GM23338 (cell line): ENCODE measurements at regions not wholly inside any gene's neighbourhood (a gene's known extent, or its start where the extent isn't known, plus 50 kb on each side); places are given as distances from the start of the nearest gene placed in this dataset.

Source experiments
- ATAC-seq: fragments of 200-7000 bp; cut with Tn5 transposase; 3 replicates; pipeline ENCODE4 v1.9.1; 2020
- DNase-seq: peaks from one replicate; pipeline ENCODE4 v3.0.0-alpha.2; 2015; ENCODE audit warnings: low spot score
- H2AFZ ChIP-seq: fragments of 200-600 bp; sonication (generic); 2 replicates; pipeline ENCODE4 v1.8.0; 2016; ENCODE audit warnings: antibody characterized with exemption, mild to moderate bottlenecking, moderate library complexity
- H3F3A ChIP-seq: fragments of 200-600 bp; sonication (generic); replicated peaks from 2 replicates; pipeline ENCODE4 v1.8.0; 2017; ENCODE audit warnings: antibody characterized with exemption, mixed run types, low read depth
- H3K27ac ChIP-seq: fragments of 200-600 bp; sonication (generic); 2 replicates; pipeline ENCODE4 v1.6.1; 2016; ENCODE audit warnings: low read depth
- H3K27me3 ChIP-seq: fragments of 200-600 bp; sonication (generic); 2 replicates; pipeline ENCODE4 v1.8.0; 2016; ENCODE audit warnings: mild to moderate bottlenecking, mixed run types, moderate library complexity; ENCODE audit not compliant: insufficient read depth
- H3K36me3 ChIP-seq: fragments of 200-600 bp; sonication (generic); 2 replicates; pipeline ENCODE4 v1.8.0; 2016; ENCODE audit warnings: mild to moderate bottlenecking; ENCODE audit not compliant: insufficient read depth
- H3K4me1 ChIP-seq: fragments of 200-600 bp; sonication (generic); 2 replicates; pipeline ENCODE4 v1.8.0; 2016; ENCODE audit warnings: mild to moderate bottlenecking, moderate library complexity; ENCODE audit not compliant: insufficient read depth
- H3K4me2 ChIP-seq: fragments of 200-600 bp; sonication (generic); 2 replicates; pipeline ENCODE4 v1.7.1; 2017; ENCODE audit warnings: mixed run types
- H3K4me3 ChIP-seq: fragments of 200-600 bp; sonication (generic); 2 replicates; pipeline ENCODE4 v1.6.1; 2016; ENCODE audit warnings: mixed run types
- H3K79me2 ChIP-seq: fragments of 200-600 bp; sonication (generic); replicated peaks from 2 replicates; pipeline ENCODE4 v1.8.0; 2017; ENCODE audit warnings: mild to moderate bottlenecking; ENCODE audit not compliant: insufficient read depth
- H3K9me2 ChIP-seq: fragments of 200-600 bp; sonication (generic); 2 replicates; pipeline ENCODE4 v1.8.0; 2017; ENCODE audit not compliant: insufficient read depth
- H4K20me1 ChIP-seq: fragments of 200-600 bp; sonication (generic); replicated peaks from 2 replicates; pipeline ENCODE4 v1.8.0; 2017; ENCODE audit warnings: mild to moderate bottlenecking; ENCODE audit not compliant: insufficient read depth
- H3K27ac Mint-ChIP-seq: 2 replicates; pipeline ENCODE4 v1.8.0; 2020; ENCODE audit warnings: inconsistent platforms, mild to moderate bottlenecking, moderate library complexity, mixed read lengths
- H3K27me3 Mint-ChIP-seq: 3 replicates; pipeline ENCODE4 v1.8.0; 2022; ENCODE audit warnings: low read depth, mild to moderate bottlenecking, moderate library complexity, mixed read lengths, inconsistent platforms; ENCODE audit not compliant: insufficient read depth, poor library complexity
- H3K36me3 Mint-ChIP-seq: 3 replicates; pipeline ENCODE4 v1.8.0; 2021; ENCODE audit warnings: low read depth, mild to moderate bottlenecking, inconsistent platforms, moderate library complexity, mixed read lengths
- H3K4me1 Mint-ChIP-seq: 3 replicates; pipeline ENCODE4 v1.8.0; 2020; ENCODE audit warnings: mild to moderate bottlenecking, inconsistent platforms, mixed read lengths
- H3K4me3 Mint-ChIP-seq: 3 replicates; pipeline ENCODE4 v1.8.0; 2021; ENCODE audit warnings: moderate library complexity, mild to moderate bottlenecking, inconsistent platforms, mixed read lengths
- H3K9me3 Mint-ChIP-seq: 3 replicates; pipeline ENCODE4 v1.8.0; 2020; ENCODE audit warnings: moderate library complexity, mild to moderate bottlenecking, inconsistent platforms, mixed read lengths
- CTCF ChIP-seq, 2 experiments: fragments of 200-600 bp in 1 of 2; sonication (generic) in 1 of 2; conservative IDR thresholded peaks; 2 replicates each; pipeline versions ENCODE4 v1.5.1 to v1.6.1; 2016 to 2017; ENCODE audit warnings: antibody characterized with exemption in 2 of 2, low read depth in 2 of 2, mild to moderate bottlenecking in 2 of 2, moderate library complexity in 1 of 2
- EZH2 ChIP-seq: fragments of 200-600 bp; sonication (generic); IDR thresholded peaks from one replicate; pipeline ENCODE4 v1.8.0; 2017; ENCODE audit warnings: antibody characterized with exemption, mild to moderate bottlenecking, low read depth; ENCODE audit not compliant: unreplicated experiment
- EZH2phosphoT487 ChIP-seq: fragments of 200-600 bp; sonication (generic); IDR thresholded peaks from one replicate; pipeline ENCODE4 v1.8.1; 2018; ENCODE audit warnings: antibody characterized with exemption; ENCODE audit not compliant: unreplicated experiment
- JUNB ChIP-seq: IDR thresholded peaks from one replicate; pipeline ENCODE4 v1.6.1; 2016; ENCODE audit warnings: antibody characterized with exemption; ENCODE audit not compliant: unreplicated experiment
- NANOG ChIP-seq: IDR thresholded peaks from 2 replicates; pipeline ENCODE4 v1.6.1; 2016; ENCODE audit warnings: antibody characterized with exemption, borderline replicate concordance
- POLR2AphosphoS5 ChIP-seq: IDR thresholded peaks from 2 replicates; pipeline ENCODE4 v1.6.1; 2016; ENCODE audit warnings: antibody characterized with exemption, low read depth
- REST ChIP-seq: IDR thresholded peaks from one replicate; pipeline ENCODE4 v1.6.1; 2018; ENCODE audit warnings: antibody characterized with exemption; ENCODE audit not compliant: unreplicated experiment
- STAT1 ChIP-seq: IDR thresholded peaks from one replicate; pipeline ENCODE4 v1.6.1; 2016; ENCODE audit warnings: antibody characterized with exemption; ENCODE audit not compliant: unreplicated experiment
- ZNF114 ChIP-seq: fragments of 250-450 bp; sonication (Bioruptor Pico); IDR thresholded peaks from 2 replicates; pipeline ENCODE4 v1.5.0; 2020; ENCODE audit warnings: mild to moderate bottlenecking, moderate library complexity
- ZNF331 ChIP-seq: fragments of 250-450 bp; sonication (Bioruptor Pico); IDR thresholded peaks from 2 replicates; pipeline ENCODE4 v1.5.0; 2020; ENCODE audit warnings: low read depth, mild to moderate bottlenecking, moderate library complexity
- TF ChIP-seq, protein P1 (sequence below): IDR thresholded peaks from 2 replicates; pipeline ENCODE4 v1.6.1; 2016; ENCODE audit warnings: antibody characterized with exemption
- TF ChIP-seq, protein P2 (sequence below): fragments of 250-450 bp; sonication (Bioruptor Pico); IDR thresholded peaks from 2 replicates; pipeline ENCODE4 v1.5.0; 2020; ENCODE audit warnings: mild to moderate bottlenecking, moderate library complexity

DNA sequence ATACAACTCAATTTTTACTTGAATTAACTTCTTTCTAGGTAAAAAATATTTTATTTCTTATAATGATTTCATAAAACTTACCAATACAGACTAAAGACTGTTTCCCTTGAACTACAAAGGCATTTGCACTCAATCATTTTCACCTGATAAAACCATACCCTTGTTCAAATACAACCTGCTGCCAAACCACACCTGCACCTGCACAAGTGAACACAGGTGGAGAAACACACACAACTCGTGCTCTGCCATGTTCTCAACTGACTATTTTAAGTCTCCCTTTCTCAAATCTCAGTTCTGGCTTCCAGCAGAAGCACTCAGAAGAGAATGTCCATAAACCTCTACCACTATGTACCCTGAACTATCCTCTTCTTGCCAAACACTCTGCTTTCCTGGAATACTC lies 1892.1 kb downstream of the MAT2B start (continued):
- TF ChIP-seq, protein P1, sequence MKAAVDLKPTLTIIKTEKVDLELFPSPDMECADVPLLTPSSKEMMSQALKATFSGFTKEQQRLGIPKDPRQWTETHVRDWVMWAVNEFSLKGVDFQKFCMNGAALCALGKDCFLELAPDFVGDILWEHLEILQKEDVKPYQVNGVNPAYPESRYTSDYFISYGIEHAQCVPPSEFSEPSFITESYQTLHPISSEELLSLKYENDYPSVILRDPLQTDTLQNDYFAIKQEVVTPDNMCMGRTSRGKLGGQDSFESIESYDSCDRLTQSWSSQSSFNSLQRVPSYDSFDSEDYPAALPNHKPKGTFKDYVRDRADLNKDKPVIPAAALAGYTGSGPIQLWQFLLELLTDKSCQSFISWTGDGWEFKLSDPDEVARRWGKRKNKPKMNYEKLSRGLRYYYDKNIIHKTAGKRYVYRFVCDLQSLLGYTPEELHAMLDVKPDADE, result no peak

- Histone ChIP-seq H3K4me1 (peaks cover 14% of the 10 kb centered on the region; the same call in 1 of the 2 replicates), H3K4me2 (peak overlapping the region; percentile 11; the same call in 1 of the 2 replicates), H3F3A (no peaks in the 10 kb centered on the region), H3K36me3 (no peaks in the 10 kb centered on the region), H3K79me2 (no peaks in the 10 kb centered on the region), H3K9me2 (no peaks in the 10 kb centered on the region; the same call in 1 of the 2 replicates), H4K20me1 (no peaks in the 10 kb centered on the region), H3K4me3 (no peak overlapping the region), H3K27ac (no peak overlapping the region), H3K27me3 (no peaks in the 10 kb centered on the region), H2AFZ (no peak overlapping the region)
- ATAC-seq, result no peak
- H3K9me3 Mint-ChIP-seq, result no peaks in the 10 kb centered on the region
- H3K4me3 Mint-ChIP-seq, result no peak overlapping the region
- H3K27me3 Mint-ChIP-seq, result no peaks in the 10 kb centered on the region
- DNase-seq, result no peak
- H3K4me1 Mint-ChIP-seq, result peaks cover 11% of the 10 kb centered on the region; the same call in 2 of the 3 replicates
- H3K36me3 Mint-ChIP-seq, result no peaks in the 10 kb centered on the region
- H3K27ac Mint-ChIP-seq, result no peak overlapping the region
- TF ChIP-seq POLR2AphosphoS5 (no peak), ZNF331 (CRISPR knock-in tag) (no peak), NANOG (no peak), JUNB (no peak), EZH2 (no peak), STAT1 (no peak), REST (no peak), EZH2phosphoT487 (no peak), CTCF (conservative IDR thresholded peaks at IDR 0.05; ENCODE audit: low read depth in 2 of 2) (no peak), ZNF114 (CRISPR knock-in tag) (no peak)
- TF ChIP-seq, protein P2, sequence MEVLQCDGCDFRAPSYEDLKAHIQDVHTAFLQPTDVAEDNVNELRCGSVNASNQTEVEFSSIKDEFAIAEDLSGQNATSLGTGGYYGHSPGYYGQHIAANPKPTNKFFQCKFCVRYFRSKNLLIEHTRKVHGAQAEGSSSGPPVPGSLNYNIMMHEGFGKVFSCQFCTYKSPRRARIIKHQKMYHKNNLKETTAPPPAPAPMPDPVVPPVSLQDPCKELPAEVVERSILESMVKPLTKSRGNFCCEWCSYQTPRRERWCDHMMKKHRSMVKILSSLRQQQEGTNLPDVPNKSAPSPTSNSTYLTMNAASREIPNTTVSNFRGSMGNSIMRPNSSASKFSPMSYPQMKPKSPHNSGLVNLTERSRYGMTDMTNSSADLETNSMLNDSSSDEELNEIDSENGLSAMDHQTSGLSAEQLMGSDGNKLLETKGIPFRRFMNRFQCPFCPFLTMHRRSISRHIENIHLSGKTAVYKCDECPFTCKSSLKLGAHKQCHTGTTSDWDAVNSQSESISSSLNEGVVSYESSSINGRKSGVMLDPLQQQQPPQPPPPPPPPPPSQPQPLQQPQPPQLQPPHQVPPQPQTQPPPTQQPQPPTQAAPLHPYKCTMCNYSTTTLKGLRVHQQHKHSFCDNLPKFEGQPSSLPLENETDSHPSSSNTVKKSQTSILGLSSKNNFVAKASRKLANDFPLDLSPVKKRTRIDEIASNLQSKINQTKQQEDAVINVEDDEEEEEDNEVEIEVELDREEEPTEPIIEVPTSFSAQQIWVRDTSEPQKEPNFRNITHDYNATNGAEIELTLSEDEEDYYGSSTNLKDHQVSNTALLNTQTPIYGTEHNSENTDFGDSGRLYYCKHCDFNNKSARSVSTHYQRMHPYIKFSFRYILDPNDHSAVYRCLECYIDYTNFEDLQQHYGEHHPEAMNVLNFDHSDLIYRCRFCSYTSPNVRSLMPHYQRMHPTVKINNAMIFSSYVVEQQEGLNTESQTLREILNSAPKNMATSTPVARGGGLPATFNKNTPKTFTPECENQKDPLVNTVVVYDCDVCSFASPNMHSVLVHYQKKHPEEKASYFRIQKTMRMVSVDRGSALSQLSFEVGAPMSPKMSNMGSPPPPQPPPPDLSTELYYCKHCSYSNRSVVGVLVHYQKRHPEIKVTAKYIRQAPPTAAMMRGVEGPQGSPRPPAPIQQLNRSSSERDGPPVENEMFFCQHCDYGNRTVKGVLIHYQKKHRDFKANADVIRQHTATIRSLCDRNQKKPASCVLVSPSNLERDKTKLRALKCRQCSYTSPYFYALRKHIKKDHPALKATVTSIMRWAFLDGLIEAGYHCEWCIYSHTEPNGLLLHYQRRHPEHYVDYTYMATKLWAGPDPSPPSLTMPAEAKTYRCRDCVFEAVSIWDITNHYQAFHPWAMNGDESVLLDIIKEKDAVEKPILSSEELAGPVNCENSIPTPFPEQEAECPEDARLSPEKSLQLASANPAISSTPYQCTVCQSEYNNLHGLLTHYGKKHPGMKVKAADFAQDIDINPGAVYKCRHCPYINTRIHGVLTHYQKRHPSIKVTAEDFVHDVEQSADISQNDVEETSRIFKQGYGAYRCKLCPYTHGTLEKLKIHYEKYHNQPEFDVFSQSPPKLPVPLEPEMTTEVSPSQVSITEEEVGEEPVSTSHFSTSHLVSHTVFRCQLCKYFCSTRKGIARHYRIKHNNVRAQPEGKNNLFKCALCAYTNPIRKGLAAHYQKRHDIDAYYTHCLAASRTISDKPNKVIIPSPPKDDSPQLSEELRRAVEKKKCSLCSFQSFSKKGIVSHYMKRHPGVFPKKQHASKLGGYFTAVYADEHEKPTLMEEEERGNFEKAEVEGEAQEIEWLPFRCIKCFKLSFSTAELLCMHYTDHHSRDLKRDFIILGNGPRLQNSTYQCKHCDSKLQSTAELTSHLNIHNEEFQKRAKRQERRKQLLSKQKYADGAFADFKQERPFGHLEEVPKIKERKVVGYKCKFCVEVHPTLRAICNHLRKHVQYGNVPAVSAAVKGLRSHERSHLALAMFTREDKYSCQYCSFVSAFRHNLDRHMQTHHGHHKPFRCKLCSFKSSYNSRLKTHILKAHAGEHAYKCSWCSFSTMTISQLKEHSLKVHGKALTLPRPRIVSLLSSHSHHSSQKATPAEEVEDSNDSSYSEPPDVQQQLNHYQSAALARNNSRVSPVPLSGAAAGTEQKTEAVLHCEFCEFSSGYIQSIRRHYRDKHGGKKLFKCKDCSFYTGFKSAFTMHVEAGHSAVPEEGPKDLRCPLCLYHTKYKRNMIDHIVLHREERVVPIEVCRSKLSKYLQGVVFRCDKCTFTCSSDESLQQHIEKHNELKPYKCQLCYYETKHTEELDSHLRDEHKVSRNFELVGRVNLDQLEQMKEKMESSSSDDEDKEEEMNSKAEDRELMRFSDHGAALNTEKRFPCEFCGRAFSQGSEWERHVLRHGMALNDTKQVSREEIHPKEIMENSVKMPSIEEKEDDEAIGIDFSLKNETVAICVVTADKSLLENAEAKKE (CRISPR knock-in tag), result no peak
- TF ChIP-seq, protein P1, result no peak
Observed at GRCh38 chr5:165400086-165400485, 1894.7 kb downstream of the MAT2B start.
